ENCODE measurements at regions not wholly inside any gene's neighbourhood (a gene's known extent, or its start where the extent isn't known, plus 50 kb on each side); places are given as distances from the start of the nearest gene placed in this dataset.

- Histone ChIP-seq H3K27me3 (ENCODE audit: control insufficient read depth, insufficient read depth, low read length) (no peaks in the 10 kb centered on the region), H3K4me3 (ENCODE audit: low read depth, low read length) (no peak overlapping the region), H3K36me3 (ENCODE audit: control insufficient read depth, insufficient read depth, low read length) (no peaks in the 10 kb centered on the region)
- no peak for DNase-seq (ENCODE audit: low read depth)
- ChIA-PET POLR2A (no interaction called here), CTCF (no interaction called here)
- no peak for TF ChIP-seq CTCF (IDR thresholded peaks at IDR 0.05; ENCODE audit: insufficient read depth, low read depth, low read length)
These were observed 337.2 kb upstream of the SALL3 start for GRCh38 chr18:78642296-78642951.

GRCh38 chr18:78643004-78643403 is 336.6 kb upstream of the SALL3 start:
- ChIA-PET POLR2A (no interaction called here), CTCF (no interaction called here)
- DNase-seq (ENCODE audit: low read depth), result no peak
- no peak for TF ChIP-seq CTCF (IDR thresholded peaks at IDR 0.05; ENCODE audit: insufficient read depth, low read depth, low read length)
- Histone ChIP-seq H3K4me3 (ENCODE audit: low read depth, low read length) (no peak overlapping the region), H3K36me3 (ENCODE audit: control insufficient read depth, insufficient read depth, low read length) (no peaks in the 10 kb centered on the region), H3K27me3 (ENCODE audit: control insufficient read depth, insufficient read depth, low read length) (no peaks in the 10 kb centered on the region)

DNA sequence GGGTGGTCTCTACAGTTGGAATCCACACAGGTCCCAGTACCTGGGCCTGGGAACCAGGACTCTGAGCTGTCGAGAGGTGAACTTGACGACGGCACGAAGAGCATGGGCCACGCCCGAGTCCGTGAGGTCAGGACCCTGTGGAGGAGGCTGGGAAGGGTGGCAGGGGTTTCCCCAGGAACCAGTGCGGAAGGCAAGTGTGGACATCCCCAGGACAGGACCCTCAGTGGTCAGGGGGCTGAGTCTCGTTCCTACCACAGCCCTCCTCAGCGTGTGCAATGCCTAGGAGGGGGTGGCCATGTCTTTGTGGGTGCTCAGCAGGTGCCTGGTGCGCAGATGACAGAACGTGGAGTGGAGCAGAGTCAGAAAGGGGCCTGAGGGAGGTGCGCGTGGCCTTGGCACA is 335.6 kb upstream of the SALL3 start:
- no peak for TF ChIP-seq CTCF (IDR thresholded peaks at IDR 0.05; ENCODE audit: insufficient read depth, low read depth, low read length)
- no peaks in the 10 kb centered on the region for H3K36me3 ChIP-seq (ENCODE audit: control insufficient read depth, insufficient read depth, low read length)
- H3K4me3 ChIP-seq (ENCODE audit: low read depth, low read length), result no peak overlapping the region
- no peak for DNase-seq (ENCODE audit: low read depth)
- ChIA-PET CTCF (no interaction called here), POLR2A (no interaction called here)
- H3K27me3 ChIP-seq (ENCODE audit: control insufficient read depth, insufficient read depth, low read length), result no peaks in the 10 kb centered on the region

DNA sequence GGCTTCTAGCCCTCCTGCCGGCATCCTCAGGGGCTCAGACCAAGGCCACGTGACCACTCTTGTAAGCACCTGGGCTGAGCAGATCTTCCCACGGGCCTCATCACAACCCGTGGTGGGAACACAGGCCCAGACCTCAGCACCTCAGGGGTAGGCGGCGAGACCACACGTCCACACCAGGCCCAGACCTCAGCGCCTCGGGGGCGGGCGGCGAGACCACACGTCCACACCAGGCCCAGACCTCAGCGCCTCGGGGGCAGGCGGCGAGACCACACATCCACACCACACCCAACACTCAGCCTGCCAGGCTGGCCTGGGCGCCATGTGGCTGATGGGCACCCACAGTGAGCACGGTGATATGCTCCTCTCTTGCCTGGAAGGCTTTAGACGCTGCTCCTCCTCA is 334.4 kb upstream of the SALL3 start:
- TF ChIP-seq CTCF (IDR thresholded peaks at IDR 0.05; ENCODE audit: insufficient read depth, low read depth, low read length), result no peak
- Histone ChIP-seq H3K36me3 (ENCODE audit: control insufficient read depth, insufficient read depth, low read length) (no peaks in the 10 kb centered on the region), H3K27me3 (ENCODE audit: control insufficient read depth, insufficient read depth, low read length) (no peaks in the 10 kb centered on the region), H3K4me3 (ENCODE audit: low read depth, low read length) (no peak overlapping the region)
- POLR2A ChIA-PET, result no interaction called here
- DNase-seq (ENCODE audit: low read depth), result no peak
- CTCF ChIA-PET, result no interaction called here

DNA sequence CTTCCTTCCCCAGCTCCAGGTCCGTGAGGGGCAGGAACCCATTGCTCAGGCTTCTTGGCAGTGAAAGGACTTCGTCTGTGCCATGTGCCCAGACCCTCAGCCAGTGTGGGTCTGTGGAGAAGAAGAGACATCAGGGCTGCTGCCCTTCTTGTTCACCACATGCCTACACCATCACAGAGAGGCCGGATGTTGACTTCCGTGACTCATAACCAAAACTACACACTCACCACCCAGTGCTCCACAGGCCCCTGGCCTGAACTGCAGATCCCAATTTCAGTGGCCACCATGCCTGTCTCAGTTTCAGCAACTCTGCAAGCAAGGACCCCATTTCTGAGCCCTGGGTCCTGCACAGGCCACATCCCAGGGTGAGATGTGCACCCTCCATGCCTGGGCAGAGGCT is 332.6 kb upstream of the SALL3 start:
- Histone ChIP-seq H3K4me3 (ENCODE audit: low read depth, low read length) (no peak overlapping the region), H3K36me3 (ENCODE audit: control insufficient read depth, insufficient read depth, low read length) (no peaks in the 10 kb centered on the region), H3K27me3 (ENCODE audit: control insufficient read depth, insufficient read depth, low read length) (no peaks in the 10 kb centered on the region)
- ChIA-PET CTCF (no interaction called here), POLR2A (no interaction called here)
- no peak for DNase-seq (ENCODE audit: low read depth)
- no peak for TF ChIP-seq CTCF (IDR thresholded peaks at IDR 0.05; ENCODE audit: insufficient read depth, low read depth, low read length)
